PC-3 (cell line): ENCODE measurements at regions not wholly inside any gene's neighbourhood (a gene's known extent, or its start where the extent isn't known, plus 50 kb on each side); places are given as distances from the start of the nearest gene placed in this dataset.

Experiments
- CTCF ChIP-seq: fragments of 300-600 bp; sonication (generic); conservative IDR thresholded peaks from 2 replicates; pipeline ENCODE4 v1.5.1; 2017; ENCODE audit warnings: antibody characterized with exemption, low read depth, mild to moderate bottlenecking, low read length
- EZH2 ChIP-seq: fragments of 300-600 bp; sonication (generic); IDR thresholded peaks from one replicate; pipeline ENCODE4 v1.6.1; 2017; ENCODE audit warnings: antibody characterized with exemption, mild to moderate bottlenecking, low read length; ENCODE audit not compliant: unreplicated experiment
- EZH2phosphoT487 ChIP-seq: fragments of 300-600 bp; sonication (generic); IDR thresholded peaks from 2 replicates; pipeline ENCODE4 v1.6.1; 2018; ENCODE audit warnings: mild to moderate bottlenecking, antibody characterized with exemption, low read length, borderline replicate concordance

DNA sequence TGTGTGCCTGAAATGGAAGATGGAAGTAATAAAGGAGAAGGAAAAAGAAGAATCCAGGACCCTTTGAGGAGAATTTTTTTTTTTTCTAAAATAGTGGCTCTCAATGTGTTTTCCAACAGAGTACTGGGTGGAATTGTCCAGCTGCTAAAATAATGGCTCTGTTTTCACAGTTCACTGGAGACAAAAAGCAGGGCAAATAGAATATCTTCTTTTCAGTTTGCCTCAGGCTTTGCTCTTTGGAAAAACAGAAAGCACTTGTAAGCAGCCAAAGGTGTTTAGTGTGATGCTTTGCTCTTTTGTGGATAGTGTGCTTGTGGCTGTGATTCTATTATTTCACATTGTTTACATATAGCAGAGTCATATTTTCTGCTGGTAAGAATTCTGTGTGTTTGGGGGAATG, 77.4 kb upstream of the MROH9 start:
- TF ChIP-seq EZH2, result no peak
- no peak for TF ChIP-seq CTCF
- TF ChIP-seq EZH2phosphoT487, result no peak
